Calu3 (cell line): ENCODE measurements at regions not wholly inside any gene's neighbourhood (a gene's known extent, or its start where the extent isn't known, plus 50 kb on each side); places are given as distances from the start of the nearest gene placed in this dataset.

ENCODE experiments used
- BruUV-seq: library from RNA; stranded (reverse); fragments of 400-500 nt; replicated peaks from 2 replicates; lab custom pipeline; 2021; lab: Mats Ljungman, UMichigan
- CTCF ChIA-PET: fragments of 300-600 bp; sonication (Branson Sonifier 250); formaldehyde crosslinking; loops from one replicate; lab custom pipeline; 2022; ENCODE audit warnings: antibody characterized with exemption; lab: Charles Lee
- DNase-seq: peaks from one replicate; pipeline ENCODE4 v3.0.0; 2022
- H3K27ac Mint-ChIP-seq: one replicate; pipeline ENCODE4 v1.8.0; 2022; ENCODE audit warnings: mixed read lengths; ENCODE audit not compliant: unreplicated experiment
- H3K27me3 Mint-ChIP-seq: one replicate; pipeline ENCODE4 v1.8.0; 2022; ENCODE audit warnings: mixed read lengths; ENCODE audit not compliant: unreplicated experiment
- H3K36me3 Mint-ChIP-seq: one replicate; pipeline ENCODE4 v1.8.0; 2022; ENCODE audit warnings: mild to moderate bottlenecking, moderate library complexity, mixed read lengths; ENCODE audit not compliant: insufficient read depth, unreplicated experiment
- H3K4me1 Mint-ChIP-seq: one replicate; pipeline ENCODE4 v1.8.0; 2022; ENCODE audit warnings: mild to moderate bottlenecking, low read depth, mixed read lengths; ENCODE audit not compliant: unreplicated experiment
- H3K4me3 Mint-ChIP-seq: one replicate; pipeline ENCODE4 v1.8.0; 2022; ENCODE audit warnings: mild to moderate bottlenecking, low read depth, moderate library complexity, mixed read lengths; ENCODE audit not compliant: unreplicated experiment
- H3K9me3 Mint-ChIP-seq: one replicate; pipeline ENCODE4 v1.8.0; 2022; ENCODE audit warnings: low read depth, mixed read lengths; ENCODE audit not compliant: unreplicated experiment
- CTCF ChIP-seq: fragments of 200-600 bp; IDR thresholded peaks from one replicate; pipeline ENCODE4 v1.8.0; 2022; ENCODE audit warnings: antibody characterized with exemption; ENCODE audit not compliant: unreplicated experiment
- intact Hi-C: fragments of 100-400 bp; cut with micrococcal nuclease; formaldehyde crosslinking; loops from one replicate; pipeline ENCODE4 v1.10.0; 2022; ENCODE audit not compliant: unreplicated experiment

- H3K27ac Mint-ChIP-seq = no peak overlapping the region
- H3K36me3 Mint-ChIP-seq = no peaks in the 10 kb centered on the region
- BruUV-seq = no TSS peak
- no peak overlapping the region for H3K4me3 Mint-ChIP-seq
- no peaks in the 10 kb centered on the region for H3K27me3 Mint-ChIP-seq
- H3K4me1 Mint-ChIP-seq = no peaks in the 10 kb centered on the region
- TF ChIP-seq CTCF = no peak
- CTCF ChIA-PET = no interaction called here
- intact Hi-C loops = no loop called here
- H3K9me3 Mint-ChIP-seq = no peaks in the 10 kb centered on the region
- DNase-seq = no peak
These were observed 148.5 kb downstream of the GDAP2 start for GRCh38 chr1:117780687-117781475.

GRCh38 chr1:117782056-117782455 is 147.4 kb downstream of the GDAP2 start:
- no peaks in the 10 kb centered on the region for H3K4me1 Mint-ChIP-seq
- no peak for TF ChIP-seq CTCF
- no peak overlapping the region for H3K4me3 Mint-ChIP-seq
- no peaks in the 10 kb centered on the region for H3K36me3 Mint-ChIP-seq
- DNase-seq = no peak
- CTCF ChIA-PET = interaction anchor here (0.6 kb wide), 1 partner anchor 278 kb away, joined by 4 read pairs; no protein-coding TSS in a partner anchor
- intact Hi-C loops = no loop called here
- no peak overlapping the region for H3K27ac Mint-ChIP-seq
- no TSS peak for BruUV-seq
- H3K9me3 Mint-ChIP-seq = no peaks in the 10 kb centered on the region
- no peaks in the 10 kb centered on the region for H3K27me3 Mint-ChIP-seq

- BruUV-seq = no TSS peak
- Mint-ChIP-seq H3K4me3 (no peak overlapping the region), H3K36me3 (no peaks in the 10 kb centered on the region), H3K27ac (no peak overlapping the region), H3K9me3 (no peaks in the 10 kb centered on the region), H3K4me1 (no peaks in the 10 kb centered on the region), H3K27me3 (no peaks in the 10 kb centered on the region)
- DNase-seq = no peak
- intact Hi-C loops = no loop called here
- no peak for TF ChIP-seq CTCF
- CTCF ChIA-PET = no interaction called here
These were observed 145.6 kb downstream of the GDAP2 start for GRCh38 chr1:117783606-117784396.

GRCh38 chr1:117788014-117788413 is 141.4 kb downstream of the GDAP2 start:
- CTCF ChIA-PET = no interaction called here
- Mint-ChIP-seq H3K27ac (no peak overlapping the region), H3K4me1 (no peaks in the 10 kb centered on the region), H3K9me3 (peaks cover 3% of the 10 kb centered on the region), H3K4me3 (no peak overlapping the region), H3K27me3 (no peaks in the 10 kb centered on the region), H3K36me3 (no peaks in the 10 kb centered on the region)
- intact Hi-C loops = no loop called here
- DNase-seq = no peak
- BruUV-seq = no TSS peak
- no peak for TF ChIP-seq CTCF
